ENCODE measurements at regions not wholly inside any gene's neighbourhood (a gene's known extent, or its start where the extent isn't known, plus 50 kb on each side); places are given as distances from the start of the nearest gene placed in this dataset.
"Not testable (repeated sequence)": the region's sequence is repeated elsewhere in the genome, so short reads cannot be mapped to it uniquely, and the experiment has no call there.

DNA sequence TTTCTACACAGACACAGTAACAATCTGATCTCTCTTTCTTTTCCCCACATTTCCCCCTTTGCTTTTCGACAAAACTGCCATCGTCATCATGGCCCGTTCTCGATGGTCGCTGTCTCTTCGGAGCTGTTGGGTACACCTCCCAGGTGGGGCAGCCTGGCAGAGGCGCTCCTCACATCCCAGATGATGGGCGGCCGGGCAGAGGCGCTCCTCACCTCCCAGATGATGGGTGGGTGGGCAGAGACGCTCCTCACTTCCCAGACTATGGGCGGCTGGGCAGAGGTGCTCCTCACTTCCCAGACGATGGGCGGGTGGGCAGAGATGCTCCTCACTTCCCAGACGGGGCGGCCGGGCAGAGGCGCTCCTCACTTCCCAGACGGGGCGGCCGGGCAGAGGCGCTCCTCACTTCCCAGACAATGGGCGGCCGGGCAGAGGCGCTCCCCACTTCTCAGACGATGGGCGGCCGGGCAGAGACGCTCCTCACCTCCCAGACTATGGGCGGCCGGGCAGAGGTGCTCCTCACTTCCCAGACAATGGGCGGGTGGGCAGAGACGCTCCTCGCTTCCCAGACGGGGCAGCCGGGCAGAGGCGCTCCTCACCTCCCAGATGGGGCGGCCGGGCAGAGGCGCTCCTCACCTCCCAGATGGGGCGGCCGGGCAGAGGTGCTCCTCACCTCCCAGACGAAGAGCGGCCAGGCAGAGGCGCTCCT lies 140.7 kb downstream of the SMC2 start:
- not testable (repeated sequence) for TF ChIP-seq POLR2A, CTCF (IDR thresholded peaks at IDR 0.05)

Measured in esophagus squamous epithelium (tissue), 4 donors.